SJCRH30 (cell line): ENCODE measurements at regions not wholly inside any gene's neighbourhood (a gene's known extent, or its start where the extent isn't known, plus 50 kb on each side); places are given as distances from the start of the nearest gene placed in this dataset.
A peak's percentile ranks its signal among the peaks of the same experiment; 100 is the strongest.
"Not testable (repeated sequence)": the region's sequence is repeated elsewhere in the genome, so short reads cannot be mapped to it uniquely, and the experiment has no call there.

Experiments used
- DNase-seq, 2 experiments: peaks; one replicate each; pipeline ENCODE4 v3.0.0-alpha.2; 2015 to 2020
- H3K27ac ChIP-seq: fragments of 250-450 bp; sonication (Bioruptor Pico); 2 replicates; pipeline ENCODE4 v1.5.1; 2020; ENCODE audit warnings: mild to moderate bottlenecking, moderate library complexity
- H3K27me3 ChIP-seq: fragments of 250-450 bp; sonication (Bioruptor Pico); 2 replicates; pipeline ENCODE4 v1.5.1; 2020; ENCODE audit warnings: mild to moderate bottlenecking, moderate library complexity
- H3K36me3 ChIP-seq: fragments of 250-450 bp; sonication (Bioruptor Pico); 2 replicates; pipeline ENCODE4 v1.5.1; 2020; ENCODE audit warnings: mild to moderate bottlenecking, moderate library complexity
- H3K4me1 ChIP-seq: fragments of 250-450 bp; sonication (Bioruptor Pico); 2 replicates; pipeline ENCODE4 v1.5.1; 2020; ENCODE audit warnings: mild to moderate bottlenecking, moderate library complexity
- H3K4me3 ChIP-seq: fragments of 250-450 bp; sonication (Bioruptor Pico); 2 replicates; pipeline ENCODE4 v1.5.1; 2020; ENCODE audit warnings: mild to moderate bottlenecking, moderate library complexity
- H3K9me3 ChIP-seq: fragments of 250-450 bp; sonication (Bioruptor Pico); replicated peaks from 2 replicates; pipeline ENCODE4 v1.5.1; 2020; ENCODE audit warnings: mild to moderate bottlenecking, moderate library complexity

DNA sequence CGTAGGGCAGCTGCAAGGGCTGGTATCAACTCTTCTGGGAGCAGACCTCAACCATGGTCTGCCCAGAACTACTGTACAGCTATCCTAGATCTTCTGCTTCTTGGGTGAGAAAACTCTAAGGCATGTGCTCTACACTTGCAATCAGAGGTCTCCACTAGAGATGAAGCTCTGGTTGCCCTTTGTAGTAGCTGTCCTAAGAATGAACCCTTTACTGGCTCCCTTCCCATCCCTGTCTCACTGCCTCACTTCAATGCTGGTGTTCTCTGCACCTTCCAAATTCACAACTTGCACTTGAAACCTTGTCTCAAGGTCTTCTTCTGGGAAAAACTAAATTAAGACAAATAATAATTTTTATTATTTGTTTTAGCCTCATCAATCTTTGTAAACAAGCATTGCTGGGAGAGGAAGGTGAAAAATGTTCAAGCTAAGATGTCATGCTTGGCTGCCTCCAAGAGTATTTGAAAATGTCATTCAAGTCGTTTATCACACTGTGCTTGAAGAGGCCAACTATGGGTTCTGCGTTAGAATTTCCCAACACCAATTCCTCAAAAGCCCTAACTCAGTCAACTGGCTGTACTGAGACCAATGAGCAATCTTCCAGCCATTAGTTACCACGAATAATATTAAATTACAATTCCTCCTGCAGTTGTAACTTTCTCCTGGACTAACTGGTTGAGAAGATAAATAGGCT lies 216.9 kb upstream of the ADRA1D start:
- H3K27me3 ChIP-seq, result no peaks in the 10 kb centered on the region
- H3K27ac ChIP-seq, result no peak overlapping the region
- H3K36me3 ChIP-seq, result no peaks in the 10 kb centered on the region
- no peaks in the 10 kb centered on the region for H3K4me1 ChIP-seq
- H3K4me3 ChIP-seq, result no peak overlapping the region
- no peak for DNase-seq
- H3K9me3 ChIP-seq, result no peaks in the 10 kb centered on the region

DNA sequence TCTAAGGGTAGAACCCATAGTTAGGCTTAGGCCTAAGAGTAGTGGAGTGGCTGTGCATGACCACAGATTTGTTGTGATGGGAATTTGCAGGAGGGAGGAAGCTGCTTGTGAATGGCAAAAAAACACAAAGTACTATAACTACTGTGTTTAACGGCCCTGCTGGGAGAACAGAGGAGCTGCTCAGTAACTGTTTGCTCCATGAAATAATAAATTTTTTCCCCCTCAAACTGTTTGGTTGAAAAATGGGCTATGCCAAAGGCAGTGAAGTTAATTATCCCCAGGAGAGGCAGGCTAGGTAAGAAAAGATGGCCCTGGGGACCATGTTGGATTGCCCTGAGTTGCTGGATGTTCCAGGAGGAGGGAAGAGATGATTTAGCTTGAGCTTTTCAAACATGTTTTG lies 216.1 kb upstream of the ADRA1D start:
- Histone ChIP-seq H3K4me1 (no peaks in the 10 kb centered on the region), H3K36me3 (no peaks in the 10 kb centered on the region), H3K27me3 (no peaks in the 10 kb centered on the region), H3K9me3 (no peaks in the 10 kb centered on the region), H3K4me3 (no peak overlapping the region), H3K27ac (no peak overlapping the region)
- DNase-seq, result no peak

DNA sequence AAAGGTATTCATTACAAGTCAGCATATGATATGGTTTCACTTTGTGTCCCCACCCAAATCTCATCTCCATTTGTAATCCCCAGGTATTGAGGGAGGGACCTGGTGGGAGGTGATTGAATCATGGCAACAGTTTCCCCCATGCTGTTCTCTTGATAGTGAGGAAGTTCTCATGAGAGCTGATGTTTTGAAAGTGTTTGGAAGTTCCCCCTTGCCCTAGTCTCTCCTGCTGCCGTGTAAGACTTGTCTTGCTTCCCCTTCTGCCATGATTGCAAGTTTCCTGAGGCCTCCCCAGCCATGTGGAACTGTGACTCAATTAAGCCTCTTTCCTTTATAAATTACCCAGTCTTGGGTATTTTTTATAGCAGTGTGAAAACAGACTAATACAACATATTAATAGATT lies 213.7 kb upstream of the ADRA1D start:
- H3K9me3 ChIP-seq, H3K27ac ChIP-seq, H3K4me1 ChIP-seq, H3K4me3 ChIP-seq, H3K36me3 ChIP-seq, H3K27me3 ChIP-seq, DNase-seq: not testable (repeated sequence)

DNA sequence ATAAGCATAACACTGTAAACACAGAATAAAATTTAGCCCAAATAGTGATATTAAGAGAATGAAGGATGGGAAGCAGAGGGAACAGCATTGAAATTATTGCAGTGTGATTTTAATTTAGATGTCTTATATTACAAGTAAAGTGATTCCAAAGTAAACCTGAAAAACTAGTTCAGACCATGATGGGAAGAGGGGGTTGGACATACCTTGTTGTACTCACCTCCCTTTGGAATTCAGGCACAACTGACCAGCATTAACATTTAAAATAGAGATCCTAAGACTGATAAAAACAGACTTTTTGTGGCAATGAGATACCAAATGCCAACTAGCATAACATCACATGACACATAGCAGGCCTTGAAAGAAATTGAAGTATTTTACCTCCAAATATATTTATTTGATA lies 210.0 kb upstream of the ADRA1D start:
- no peaks in the 10 kb centered on the region for H3K4me1 ChIP-seq
- H3K27ac ChIP-seq, result no peak overlapping the region
- H3K4me3 ChIP-seq, result no peak overlapping the region
- no peaks in the 10 kb centered on the region for H3K9me3 ChIP-seq
- H3K36me3 ChIP-seq, result no peaks in the 10 kb centered on the region
- no peak for DNase-seq
- no peaks in the 10 kb centered on the region for H3K27me3 ChIP-seq

DNA sequence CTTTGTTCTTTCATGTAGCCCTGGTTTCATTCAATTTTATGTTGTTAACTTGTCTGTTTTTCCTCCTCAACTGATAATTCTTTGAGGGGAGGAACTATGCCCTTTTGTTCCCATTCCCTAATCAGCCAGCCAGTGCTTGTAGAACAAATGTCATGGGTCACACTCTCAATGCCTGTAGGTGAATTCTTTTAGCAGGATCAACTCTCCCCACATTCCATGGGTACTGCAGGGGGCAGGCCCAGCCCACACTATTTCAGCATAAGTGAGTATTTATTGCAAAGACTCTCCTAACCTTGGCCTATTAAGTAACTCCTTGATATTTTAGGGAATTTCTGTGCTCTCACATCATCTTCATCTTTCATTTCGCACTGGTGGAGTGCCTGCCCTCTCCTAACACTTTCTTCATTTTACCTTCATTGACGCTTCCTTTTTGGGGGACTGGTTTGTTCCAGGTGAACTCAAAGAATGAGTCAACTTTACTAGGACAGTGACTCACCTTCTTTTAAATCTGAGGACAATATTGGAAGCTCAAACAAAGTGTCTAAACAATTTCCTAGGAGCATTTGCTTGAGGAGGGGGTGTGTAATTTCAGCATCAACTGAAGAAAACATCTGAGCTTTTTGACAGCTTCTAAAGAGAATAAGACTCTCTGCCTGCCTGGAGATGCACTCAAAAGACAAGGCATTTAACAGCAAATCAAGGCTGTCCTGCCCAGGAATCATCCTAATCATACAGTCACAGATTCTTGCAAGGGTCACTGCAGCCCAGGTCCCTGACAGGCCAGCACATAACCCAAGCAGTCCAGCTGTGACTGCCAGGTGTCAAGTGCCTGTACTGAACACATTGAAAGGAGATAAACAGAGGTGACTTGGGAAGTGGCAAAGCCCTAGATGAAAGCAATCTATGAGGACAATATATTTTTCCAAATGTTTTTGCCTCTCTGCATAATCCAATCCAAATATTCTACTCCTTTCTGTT lies 208.8 kb upstream of the ADRA1D start:
- no peaks in the 10 kb centered on the region for H3K9me3 ChIP-seq
- no peaks in the 10 kb centered on the region for H3K36me3 ChIP-seq
- H3K27ac ChIP-seq, result no peak overlapping the region
- DNase-seq, result no peak
- no peak overlapping the region for H3K4me3 ChIP-seq
- no peaks in the 10 kb centered on the region for H3K27me3 ChIP-seq
- H3K4me1 ChIP-seq, result no peaks in the 10 kb centered on the region

DNA sequence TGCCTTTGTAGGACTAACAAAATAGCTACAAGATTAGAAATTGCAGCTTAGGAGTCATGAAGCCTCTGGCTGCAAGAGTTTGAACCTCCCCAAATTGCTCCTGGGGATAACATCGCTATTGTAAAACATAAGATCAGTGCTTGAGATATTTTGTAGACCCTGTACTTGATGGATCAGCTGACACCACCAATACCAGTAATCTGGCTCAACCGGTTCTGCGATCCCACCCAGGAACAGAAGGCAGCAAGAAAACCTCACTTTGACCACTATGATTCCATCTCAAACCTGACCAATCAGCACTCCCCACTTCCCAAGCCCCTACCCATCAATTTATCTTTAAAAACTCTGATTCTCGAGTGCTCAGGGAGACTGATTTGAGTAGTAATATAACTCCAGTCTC lies 206.9 kb upstream of the ADRA1D start:
- no peaks in the 10 kb centered on the region for H3K4me1 ChIP-seq
- no peak overlapping the region for H3K4me3 ChIP-seq
- DNase-seq, result no peak
- no peak overlapping the region for H3K27ac ChIP-seq
- H3K27me3 ChIP-seq, result no peaks in the 10 kb centered on the region
- no peaks in the 10 kb centered on the region for H3K9me3 ChIP-seq
- H3K36me3 ChIP-seq, result no peaks in the 10 kb centered on the region

DNA sequence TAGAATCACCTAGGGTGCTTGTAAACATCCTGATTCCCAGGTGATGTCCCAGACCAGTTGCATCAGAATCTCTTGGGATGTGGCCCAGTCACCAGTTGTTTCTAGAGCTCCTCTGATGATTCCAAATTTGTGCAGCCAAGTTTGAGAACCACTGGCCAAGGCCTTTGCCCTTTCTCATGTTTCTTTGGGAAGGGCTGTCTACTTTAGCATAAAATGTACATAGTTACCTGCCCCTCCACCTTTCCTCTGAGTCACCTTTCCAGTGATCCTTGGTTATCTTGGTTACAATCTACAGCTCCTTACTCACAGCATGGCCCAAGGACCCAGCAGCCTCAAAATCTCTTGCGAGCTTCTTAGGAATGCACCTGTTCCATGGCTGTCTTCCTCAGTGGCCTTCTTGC lies 206.2 kb upstream of the ADRA1D start:
- H3K4me3 ChIP-seq, result no peak overlapping the region
- H3K36me3 ChIP-seq, result no peaks in the 10 kb centered on the region
- no peaks in the 10 kb centered on the region for H3K27me3 ChIP-seq
- DNase-seq, result no peak
- H3K27ac ChIP-seq, result no peak overlapping the region
- H3K4me1 ChIP-seq, result no peaks in the 10 kb centered on the region
- no peaks in the 10 kb centered on the region for H3K9me3 ChIP-seq

DNA sequence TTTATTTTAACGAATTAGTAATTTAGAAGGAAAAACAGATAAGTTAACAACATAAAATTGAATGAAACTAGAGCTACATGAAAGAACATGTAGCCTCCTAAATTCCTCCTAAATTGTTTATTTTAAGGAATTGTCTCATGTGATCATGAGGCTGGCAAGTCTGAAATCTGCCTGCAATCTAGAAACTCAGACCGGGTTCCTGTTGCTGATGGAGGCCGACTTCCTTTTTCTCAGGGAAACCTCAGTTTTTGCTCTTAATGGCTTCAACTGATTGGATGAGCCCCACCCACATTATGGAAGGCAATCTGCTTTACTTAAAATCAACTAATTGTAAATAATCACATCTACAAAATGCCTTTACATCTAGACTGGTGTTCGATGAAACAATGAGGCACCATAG lies 205.0 kb upstream of the ADRA1D start:
- Histone ChIP-seq H3K9me3 (no peaks in the 10 kb centered on the region), H3K4me1 (no peaks in the 10 kb centered on the region), H3K4me3 (no peak overlapping the region), H3K36me3 (no peaks in the 10 kb centered on the region), H3K27ac (no peak overlapping the region), H3K27me3 (no peaks in the 10 kb centered on the region)
- no peak for DNase-seq

DNA sequence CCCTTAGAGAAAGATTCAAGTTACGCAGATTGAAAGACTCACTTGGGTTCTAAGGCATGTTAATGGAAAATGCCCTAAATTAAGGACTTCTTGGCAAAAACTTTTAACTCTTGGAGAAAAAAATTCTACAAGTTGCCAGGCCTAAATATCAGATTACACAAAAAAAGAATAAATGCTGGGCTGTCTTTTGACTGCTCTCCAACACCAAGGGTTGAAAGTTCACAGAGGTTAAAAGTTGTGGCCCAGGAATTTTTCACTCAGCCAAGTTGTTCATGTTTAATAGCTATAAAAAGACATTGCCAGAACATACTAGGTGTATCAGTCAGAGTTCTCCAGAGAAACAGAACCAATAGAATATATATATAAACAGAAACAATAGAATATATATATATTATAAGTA lies 204.3 kb upstream of the ADRA1D start:
- Histone ChIP-seq H3K4me1 (no peaks in the 10 kb centered on the region), H3K27ac (no peak overlapping the region), H3K36me3 (no peaks in the 10 kb centered on the region), H3K9me3 (no peaks in the 10 kb centered on the region), H3K4me3 (no peak overlapping the region), H3K27me3 (no peaks in the 10 kb centered on the region)
- DNase-seq, result no peak

DNA sequence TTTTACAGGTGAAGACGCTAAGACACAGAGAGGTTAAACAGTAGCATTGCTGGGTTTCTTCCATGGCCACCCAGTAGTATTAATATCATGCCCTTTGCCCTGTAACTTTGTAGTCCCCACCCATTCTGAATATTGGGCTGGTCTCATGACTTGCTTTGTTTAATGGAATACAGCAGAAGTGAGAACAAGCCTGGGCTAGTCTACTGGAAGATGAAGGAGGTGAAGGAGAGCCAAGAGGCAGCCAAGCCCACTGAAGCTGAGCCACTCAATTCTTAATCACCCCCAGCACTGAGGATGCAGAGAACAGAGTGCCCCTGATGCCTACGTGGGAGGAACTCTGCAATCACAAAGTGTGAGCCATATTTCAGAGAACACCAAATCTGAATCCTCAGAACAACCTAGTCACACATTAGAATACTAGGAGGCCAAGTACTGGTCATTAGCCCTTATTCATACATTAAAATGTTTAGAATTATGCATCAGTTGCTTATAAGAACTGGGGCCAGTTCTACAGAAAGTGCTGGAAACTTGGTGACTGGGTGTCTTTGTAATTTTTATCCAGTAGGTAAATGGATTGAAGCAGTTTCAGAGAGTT lies 202.5 kb upstream of the ADRA1D start:
- no peaks in the 10 kb centered on the region for H3K27me3 ChIP-seq
- no peaks in the 10 kb centered on the region for H3K9me3 ChIP-seq
- DNase-seq, result no peak
- H3K4me1 ChIP-seq, result no peaks in the 10 kb centered on the region
- H3K27ac ChIP-seq, result no peak overlapping the region
- H3K36me3 ChIP-seq, result no peaks in the 10 kb centered on the region
- H3K4me3 ChIP-seq, result no peak overlapping the region

DNA sequence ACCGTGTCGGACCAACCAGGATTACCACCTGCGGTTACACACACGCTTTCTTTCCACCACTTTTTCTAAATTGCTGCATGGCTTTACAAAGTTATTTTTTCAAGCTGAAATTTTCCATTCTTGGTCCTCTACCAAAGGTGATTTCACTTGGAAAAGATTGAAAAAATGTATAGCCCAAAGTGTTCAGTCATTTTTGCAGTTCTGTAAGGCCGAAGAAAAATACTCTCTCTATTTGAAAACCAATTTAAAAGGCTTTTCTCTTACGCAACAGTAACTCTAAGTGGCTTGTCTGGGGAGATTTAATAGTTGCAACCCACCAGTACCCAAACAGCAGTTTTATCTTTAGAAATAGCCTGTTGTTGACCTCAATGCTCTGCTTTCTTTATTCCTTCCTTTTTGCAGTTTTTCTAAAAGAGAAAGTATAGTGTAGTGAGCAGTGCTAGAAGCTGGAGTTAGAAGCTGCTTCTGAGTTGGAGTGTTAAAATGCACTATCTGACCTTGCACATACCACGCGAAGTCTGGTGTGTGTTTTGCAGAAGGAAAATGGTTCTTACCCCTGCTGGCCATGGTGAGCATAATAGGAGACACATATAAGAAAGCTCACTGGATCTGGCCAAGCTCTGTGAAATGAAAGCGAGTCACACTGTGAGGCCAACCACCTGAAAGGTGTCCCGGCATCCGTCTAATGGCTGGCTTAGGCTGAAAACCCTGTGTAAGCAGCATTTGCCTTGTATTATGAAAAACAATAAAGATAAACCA lies 201.0 kb upstream of the ADRA1D start:
- no peaks in the 10 kb centered on the region for H3K36me3 ChIP-seq
- no peaks in the 10 kb centered on the region for H3K27me3 ChIP-seq
- no peak for DNase-seq
- no peaks in the 10 kb centered on the region for H3K4me1 ChIP-seq
- no peak overlapping the region for H3K4me3 ChIP-seq
- no peak overlapping the region for H3K27ac ChIP-seq
- H3K9me3 ChIP-seq, result no peaks in the 10 kb centered on the region

DNA sequence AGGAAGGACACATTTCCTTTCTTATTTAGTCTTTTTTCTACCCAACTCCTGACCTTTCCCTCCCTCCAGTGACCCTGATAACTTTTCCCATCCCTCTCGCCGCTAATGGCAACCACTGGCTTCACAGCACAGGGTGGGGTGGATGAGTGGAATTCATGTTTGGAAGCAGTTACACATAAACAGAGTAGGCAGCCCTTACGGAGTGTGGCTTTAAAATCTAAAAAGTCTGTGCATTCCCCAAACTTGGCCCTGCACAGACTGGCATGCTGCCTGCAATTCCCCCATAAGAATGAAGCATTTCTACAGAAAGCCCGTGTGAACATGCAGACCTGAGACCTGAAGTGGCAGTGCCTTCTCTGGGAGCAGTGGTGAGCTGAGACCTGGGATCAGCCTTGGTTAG lies 196.7 kb upstream of the ADRA1D start:
- DNase-seq, result no peak
- Histone ChIP-seq H3K4me3 (no peak overlapping the region), H3K27ac (no peak overlapping the region)

DNA sequence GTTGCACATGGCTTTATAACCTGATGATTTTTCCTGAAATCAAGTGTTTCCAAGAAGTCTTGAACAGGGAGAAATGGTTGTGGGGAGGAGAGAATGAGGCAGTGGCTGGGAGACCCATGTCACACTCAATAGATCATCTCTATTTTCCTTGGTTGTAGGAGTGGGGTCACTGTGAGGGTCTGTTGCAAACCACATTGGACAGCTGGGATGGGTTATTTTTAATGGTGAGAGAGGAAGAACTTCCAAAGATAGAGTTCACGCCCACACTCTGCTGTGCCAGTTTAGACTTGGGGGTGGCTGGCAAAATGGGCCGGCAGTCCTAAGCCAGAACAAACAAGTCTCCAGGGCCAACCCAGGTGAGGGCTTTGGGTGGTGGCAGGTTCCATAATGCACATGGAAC lies 196.2 kb upstream of the ADRA1D start:
- no peak overlapping the region for H3K4me3 ChIP-seq
- H3K27me3 ChIP-seq, result no peaks in the 10 kb centered on the region
- no peaks in the 10 kb centered on the region for H3K9me3 ChIP-seq
- no peak for DNase-seq
- H3K27ac ChIP-seq, result no peak overlapping the region
- no peaks in the 10 kb centered on the region for H3K36me3 ChIP-seq
- H3K4me1 ChIP-seq, result peaks cover 7% of the 10 kb centered on the region; the same call in 1 of the 2 replicates

More for the DNA sequence above, 196.7 kb upstream of the ADRA1D start:
- no peaks in the 10 kb centered on the region for H3K27me3 ChIP-seq
- peaks cover 7% of the 10 kb centered on the region; the same call in 1 of the 2 replicates for H3K4me1 ChIP-seq
- H3K9me3 ChIP-seq, result no peaks in the 10 kb centered on the region
- no peaks in the 10 kb centered on the region for H3K36me3 ChIP-seq

DNA sequence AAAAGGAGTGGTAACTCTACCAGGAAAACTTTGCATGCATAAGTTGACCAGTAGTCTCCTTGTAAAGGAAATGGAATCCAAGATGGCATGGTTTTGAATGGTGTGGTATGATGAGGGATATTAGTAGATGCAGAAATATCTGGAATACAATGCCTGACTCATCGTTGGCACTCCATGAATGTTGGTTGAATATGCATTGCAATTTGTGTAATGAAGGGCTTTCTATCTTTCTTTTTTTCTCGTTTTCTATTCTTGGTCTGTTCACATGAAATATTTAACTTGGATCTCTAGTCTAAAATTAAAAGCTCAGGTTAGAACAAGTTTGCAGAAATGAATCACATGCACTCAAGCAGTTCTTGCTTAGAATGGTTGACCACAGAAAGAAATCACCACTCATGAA lies 195.3 kb upstream of the ADRA1D start:
- no peaks in the 10 kb centered on the region for H3K36me3 ChIP-seq
- DNase-seq, result no peak
- no peak overlapping the region for H3K27ac ChIP-seq
- no peak overlapping the region for H3K4me3 ChIP-seq
- no peaks in the 10 kb centered on the region for H3K27me3 ChIP-seq
- H3K4me1 ChIP-seq, result peaks cover 7% of the 10 kb centered on the region; the same call in 1 of the 2 replicates
- no peaks in the 10 kb centered on the region for H3K9me3 ChIP-seq

DNA sequence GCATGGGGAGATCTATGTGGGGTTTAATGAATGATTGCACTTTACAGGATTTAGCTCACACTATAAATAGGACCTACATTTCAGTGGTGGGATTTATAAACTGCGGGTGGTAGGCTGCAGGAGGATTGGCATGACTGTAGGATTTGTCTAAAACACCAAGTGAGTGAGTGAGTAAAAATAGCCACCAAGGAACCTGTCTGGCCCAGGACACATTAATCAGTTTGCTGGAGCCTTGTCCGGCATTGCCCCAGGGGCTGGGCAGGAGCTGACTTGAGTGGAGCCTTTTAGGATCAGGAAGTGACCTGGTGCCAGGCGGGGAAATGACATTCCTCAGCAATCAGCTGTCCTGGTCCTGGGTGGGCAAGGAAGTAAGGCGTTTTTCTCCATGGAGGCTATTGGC lies 193.9 kb upstream of the ADRA1D start:
- H3K4me1 ChIP-seq, result peaks cover 7% of the 10 kb centered on the region; the same call in 1 of the 2 replicates
- H3K4me3 ChIP-seq, result no peak overlapping the region
- H3K9me3 ChIP-seq, result no peaks in the 10 kb centered on the region
- peak; percentile 50 to 62 for DNase-seq
- H3K27me3 ChIP-seq, result no peaks in the 10 kb centered on the region
- H3K27ac ChIP-seq, result no peak overlapping the region
- H3K36me3 ChIP-seq, result no peaks in the 10 kb centered on the region
